RPMI7951 (cell line): ENCODE measurements at regions not wholly inside any gene's neighbourhood (a gene's known extent, or its start where the extent isn't known, plus 50 kb on each side); places are given as distances from the start of the nearest gene placed in this dataset.
"Not testable (repeated sequence)": the region's sequence is repeated elsewhere in the genome, so short reads cannot be mapped to it uniquely, and the experiment has no call there.

Experiments used
- DNase-seq: peaks from one replicate; pipeline ENCODE4 v3.0.0-alpha.2; 2012; ENCODE audit warnings: low read depth

DNA sequence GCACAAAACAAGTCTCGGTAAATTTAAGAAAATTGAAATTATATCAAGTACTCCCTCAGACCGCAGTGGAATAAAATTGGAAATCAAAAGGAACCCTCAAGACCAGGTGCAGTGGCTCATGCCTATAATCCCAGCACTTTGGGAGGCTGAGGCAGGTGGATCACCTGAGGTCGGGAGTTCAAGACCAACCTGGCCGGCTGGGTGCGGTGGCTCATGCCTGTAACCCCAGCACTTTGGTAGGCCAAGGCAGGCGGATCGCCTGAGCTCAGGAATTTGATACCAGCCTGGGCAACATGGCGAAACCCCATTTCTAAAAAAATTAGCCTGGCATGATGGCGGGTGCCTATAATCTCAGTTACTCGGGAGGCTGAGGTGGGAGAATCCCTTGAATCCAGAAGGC lies 135.7 kb upstream of the RAG2 start:
- DNase-seq, result not testable (repeated sequence)

DNA sequence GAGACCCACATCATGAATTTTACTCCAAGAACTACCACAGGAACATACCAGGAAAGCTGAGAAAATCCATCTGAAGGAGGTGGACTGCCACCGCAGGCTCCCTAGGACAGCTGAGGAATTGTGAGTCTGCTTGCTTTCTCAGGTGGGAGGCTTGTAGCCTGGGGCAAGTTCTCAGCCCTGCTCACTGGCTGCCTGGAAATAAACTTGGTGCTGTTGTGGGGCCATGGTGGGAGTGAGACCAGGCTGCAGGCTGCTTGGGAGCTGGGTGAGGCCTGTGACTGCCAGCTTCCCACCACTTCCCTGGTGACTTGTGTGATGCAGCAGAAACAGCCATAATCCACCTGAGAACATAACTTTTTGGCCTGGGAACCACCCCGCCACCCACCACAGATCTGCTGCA lies 132.7 kb upstream of the RAG2 start:
- no peak for DNase-seq

DNA sequence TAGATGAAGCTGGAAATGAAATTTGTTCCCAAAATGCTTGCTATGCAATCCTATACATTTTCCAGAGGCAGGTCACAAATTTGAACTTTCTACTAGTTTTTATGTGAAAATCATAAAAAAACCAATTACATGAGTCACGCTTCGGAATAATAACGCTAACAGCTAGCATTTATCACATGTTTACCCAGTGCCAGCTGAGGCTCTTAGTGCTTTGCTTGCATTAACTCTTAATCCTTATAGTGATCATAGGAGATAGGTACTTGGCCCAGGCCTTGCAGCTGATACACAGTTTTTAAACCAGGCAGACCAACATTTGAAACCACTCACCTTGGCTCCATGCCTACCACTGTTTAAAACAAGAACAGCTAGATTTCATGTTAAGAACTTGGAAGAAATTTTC lies 131.8 kb upstream of the RAG2 start:
- no peak for DNase-seq

DNA sequence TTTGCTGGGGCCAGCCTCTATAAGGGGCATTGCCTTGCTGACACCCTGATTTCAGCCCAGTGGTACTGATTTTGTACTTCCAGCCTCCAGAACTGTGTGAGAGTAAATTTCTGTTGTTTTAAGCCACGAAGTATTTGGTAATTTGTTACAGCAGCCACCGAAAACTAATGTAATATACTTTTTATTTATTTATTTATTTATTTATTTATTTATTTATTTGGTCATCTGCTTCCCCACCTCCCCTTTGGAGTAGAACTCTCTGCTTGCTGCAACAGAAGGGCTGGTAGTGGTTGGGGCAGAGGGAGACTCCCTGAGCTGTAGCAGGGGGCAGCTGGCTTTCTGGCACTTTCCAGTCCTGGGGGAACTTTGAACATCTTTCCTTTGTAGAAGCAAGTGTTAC lies 128.4 kb upstream of the RAG2 start:
- DNase-seq, result no peak

DNA sequence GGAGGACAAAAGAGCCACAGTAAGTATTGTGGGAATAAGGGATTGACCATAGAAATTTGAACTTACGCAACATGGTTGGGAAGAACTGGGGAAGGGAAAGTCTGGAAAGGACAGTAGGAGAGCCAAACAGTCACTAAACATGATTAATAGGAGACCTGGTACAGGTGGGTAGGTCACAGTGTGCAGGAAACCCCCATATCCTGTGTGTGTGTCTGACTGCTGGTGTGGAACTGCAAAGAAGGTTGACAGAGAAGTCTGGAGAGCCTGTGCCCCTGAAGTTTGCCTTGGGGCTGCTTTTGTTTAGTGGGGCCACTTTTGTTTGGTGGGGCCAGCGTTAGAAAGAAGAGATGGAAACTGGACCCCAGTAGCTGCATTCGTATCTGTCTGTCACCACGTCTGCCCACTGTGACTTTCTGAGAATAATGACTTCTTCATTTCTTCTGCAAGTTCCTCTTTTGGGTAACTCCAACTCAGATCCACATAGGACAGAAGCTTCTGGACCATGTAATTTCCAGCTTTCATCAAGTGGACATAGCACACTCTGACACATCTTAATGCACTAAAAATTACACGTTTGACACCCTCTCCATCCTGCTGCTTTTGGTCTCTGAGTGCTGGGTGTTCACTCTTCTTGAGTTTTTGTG lies 126.8 kb upstream of the RAG2 start:
- DNase-seq, result no peak

DNA sequence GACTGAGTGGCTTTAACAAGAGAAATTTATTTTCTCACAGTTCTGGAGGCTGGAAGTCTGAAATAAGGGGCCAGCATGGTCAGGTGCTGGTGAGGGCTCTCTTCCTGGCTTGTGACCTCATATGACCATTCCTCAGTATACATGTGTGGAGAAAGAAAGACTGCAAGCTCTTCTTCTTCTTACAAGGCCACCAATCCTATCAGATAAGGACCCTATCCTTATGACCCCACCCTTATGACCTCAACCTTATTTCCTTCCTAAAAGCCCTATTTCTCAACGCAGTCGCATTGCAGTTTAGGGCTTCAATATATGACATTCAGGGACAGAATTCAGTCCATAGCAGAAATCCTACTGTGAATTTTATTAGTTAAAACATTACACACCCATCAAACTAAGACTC lies 124.4 kb upstream of the RAG2 start:
- DNase-seq, result no peak

GRCh38 chr11:36719358-36720107 lies 121.5 kb upstream of the RAG2 start:
- no peak for DNase-seq

DNA sequence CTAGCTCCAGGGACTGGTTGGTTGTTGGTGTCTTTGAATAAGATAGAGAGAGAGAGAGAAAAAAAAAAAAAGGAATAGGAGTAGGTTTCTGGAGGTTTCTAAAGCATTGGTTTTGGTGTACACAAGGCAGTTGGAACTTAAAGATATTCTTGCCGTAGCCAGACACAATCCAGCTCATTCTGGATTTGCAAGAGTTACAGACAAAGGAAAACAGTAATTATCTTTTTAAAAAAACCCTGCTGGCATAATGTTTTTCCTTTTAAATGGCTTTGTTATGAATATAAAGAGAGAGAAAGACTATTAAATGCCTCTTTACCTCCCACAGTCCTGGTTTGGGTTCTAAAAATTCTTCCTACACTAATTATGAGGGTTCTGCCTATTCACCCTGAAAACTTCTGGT lies 120.4 kb upstream of the RAG2 start:
- DNase-seq, result no peak

GRCh38 chr11:36713715-36714114 lies 115.7 kb upstream of the RAG2 start:
- DNase-seq, result no peak

GRCh38 chr11:36711104-36711825 lies 113.2 kb upstream of the RAG2 start:
- no peak for DNase-seq
